Lower lobe of right lung (tissue), 2 donors: ENCODE measurements at regions not wholly inside any gene's neighbourhood (a gene's known extent, or its start where the extent isn't known, plus 50 kb on each side); places are given as distances from the start of the nearest gene placed in this dataset.

Experiments used
- ATAC-seq, 2 donors: fragments of 200-7000 bp; cut with Tn5 transposase; one replicate each; pipeline ENCODE4 v1.9.1; 2020 to 2022; ENCODE audit warnings: mild to moderate bottlenecking in 2 of 2, moderate library complexity in 2 of 2
- DNase-seq: peaks from one replicate; pipeline ENCODE4 v3.0.0-alpha.2; 2020
- H3K27ac ChIP-seq: fragments of 200-600 bp; one replicate; pipeline ENCODE4 v1.8.0; 2022
- H3K27me3 ChIP-seq: fragments of 200-600 bp; one replicate; pipeline ENCODE4 v1.8.0; 2022; ENCODE audit warnings: low read depth
- H3K36me3 ChIP-seq: fragments of 200-600 bp; one replicate; pipeline ENCODE4 v1.8.0; 2022; ENCODE audit warnings: mild to moderate bottlenecking
- H3K4me1 ChIP-seq: fragments of 200-600 bp; one replicate; pipeline ENCODE4 v1.8.0; 2022
- H3K4me3 ChIP-seq: fragments of 200-600 bp; one replicate; pipeline ENCODE4 v1.8.0; 2022; ENCODE audit warnings: mild to moderate bottlenecking
- H3K9me3 ChIP-seq: fragments of 200-600 bp; one replicate; pipeline ENCODE4 v1.8.0; 2022
- CTCF ChIP-seq: fragments of 200-600 bp; IDR thresholded peaks from one replicate; pipeline ENCODE4 v1.8.0; 2022; ENCODE audit warnings: antibody characterized with exemption, mild to moderate bottlenecking
- intact Hi-C: fragments of 100-400 bp; cut with DNase I; formaldehyde crosslinking; loops from one replicate; pipeline ENCODE4 v1.11.0; 2022
- donor health status: DM: no; HTN: yes; CAD: no; lungs with severe emphysema.

- intact Hi-C loops: no loop called here
- Histone ChIP-seq H3K9me3 (peaks cover 8% of the 10 kb centered on the region), H3K27me3 (no peaks in the 10 kb centered on the region), H3K27ac (no peak overlapping the region), H3K4me1 (no peaks in the 10 kb centered on the region), H3K36me3 (no peaks in the 10 kb centered on the region), H3K4me3 (no peak overlapping the region)
- DNase-seq (no peak), ATAC-seq (no peak)
- no peak for TF ChIP-seq CTCF
Observed at GRCh38 chr9:8189881-8190280, 390.3 kb upstream of the DMAC1 start.

DNA sequence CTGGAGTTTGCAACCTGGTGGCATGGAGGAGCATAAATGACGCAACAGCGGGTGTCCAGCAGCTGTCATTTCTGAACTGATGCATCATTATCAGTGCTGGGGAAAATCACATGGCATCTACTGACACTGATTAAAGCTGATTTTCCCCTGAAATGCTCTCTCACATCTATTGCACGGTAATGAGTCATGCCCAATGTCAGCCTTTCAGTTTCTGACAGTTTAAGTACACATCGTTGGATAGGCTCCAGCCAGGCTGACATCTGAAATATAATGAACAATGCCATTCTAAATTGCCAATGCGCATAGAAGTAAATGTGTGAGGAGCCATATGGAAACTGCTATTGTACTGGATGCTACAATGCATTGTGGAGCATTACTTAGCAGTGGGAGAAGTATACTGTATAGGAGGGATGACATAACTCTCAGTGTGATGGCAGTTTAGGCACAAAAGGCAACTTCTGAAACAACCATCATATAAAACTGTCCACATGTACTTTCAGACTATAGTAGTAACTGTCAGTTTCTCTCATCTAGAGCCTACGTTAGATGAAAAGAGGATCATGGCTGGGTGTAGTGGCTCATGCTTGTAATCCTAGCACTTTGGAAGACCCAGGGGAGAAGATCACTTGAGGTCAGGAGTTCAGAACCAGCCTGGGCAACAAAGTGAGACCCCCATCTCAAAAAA, 389.3 kb upstream of the DMAC1 start:
- no peak for TF ChIP-seq CTCF
- Histone ChIP-seq H3K27me3 (no peaks in the 10 kb centered on the region), H3K27ac (no peak overlapping the region), H3K4me1 (no peaks in the 10 kb centered on the region), H3K9me3 (peaks cover 8% of the 10 kb centered on the region), H3K36me3 (no peaks in the 10 kb centered on the region), H3K4me3 (no peak overlapping the region)
- intact Hi-C loops: no loop called here
- ATAC-seq: no peak
- DNase-seq: no peak

- Histone ChIP-seq H3K4me1 (no peaks in the 10 kb centered on the region), H3K27ac (no peak overlapping the region), H3K4me3 (no peak overlapping the region), H3K36me3 (no peaks in the 10 kb centered on the region), H3K9me3 (no peaks in the 10 kb centered on the region), H3K27me3 (no peaks in the 10 kb centered on the region)
- ATAC-seq (no peak), DNase-seq (no peak)
- intact Hi-C loops: no loop called here
- TF ChIP-seq CTCF: no peak
Observed at GRCh38 chr9:8186560-8186959, 387.0 kb upstream of the DMAC1 start.

GRCh38 chr9:8183618-8184017, 384.0 kb upstream of the DMAC1 start:
- Histone ChIP-seq H3K9me3 (no peaks in the 10 kb centered on the region), H3K4me1 (no peaks in the 10 kb centered on the region), H3K36me3 (no peaks in the 10 kb centered on the region), H3K4me3 (no peak overlapping the region), H3K27me3 (no peaks in the 10 kb centered on the region), H3K27ac (no peak overlapping the region)
- no peak for DNase-seq
- intact Hi-C loops: no loop called here
- TF ChIP-seq CTCF: no peak
- ATAC-seq: no peak

GRCh38 chr9:8179381-8180053, 379.9 kb upstream of the DMAC1 start:
- H3K4me1 ChIP-seq: no peaks in the 10 kb centered on the region
- no peaks in the 10 kb centered on the region for H3K27me3 ChIP-seq
- DNase-seq (no peak), ATAC-seq (no peak)
- no peak for TF ChIP-seq CTCF
- H3K36me3 ChIP-seq: no peaks in the 10 kb centered on the region
- intact Hi-C loops: no loop called here
- H3K4me3 ChIP-seq: no peak overlapping the region
- no peak overlapping the region for H3K27ac ChIP-seq
- H3K9me3 ChIP-seq: no peaks in the 10 kb centered on the region
